SU-DHL-6 (cell line): ENCODE measurements at regions not wholly inside any gene's neighbourhood (a gene's known extent, or its start where the extent isn't known, plus 50 kb on each side); places are given as distances from the start of the nearest gene placed in this dataset.

Experiments used
- H2AFZ ChIP-seq: fragments of 200-600 bp; sonication (generic); 2 replicates; pipeline ENCODE4 v1.6.1; 2014; ENCODE audit warnings: low read depth, mild to moderate bottlenecking, moderate library complexity, mixed read lengths, antibody characterized with exemption, low read length; ENCODE audit not compliant: severe bottlenecking
- H3F3A ChIP-seq: fragments of 200-600 bp; shearing (Covaris generic); 2 replicates; pipeline ENCODE4 v1.6.0; 2016; ENCODE audit warnings: antibody characterized with exemption, mild to moderate bottlenecking; ENCODE audit not compliant: insufficient read depth
- H3K27ac ChIP-seq: fragments of 200-600 bp; sonication (generic); 2 replicates; pipeline ENCODE4 v1.5.1; 2016; ENCODE audit warnings: low read depth, mild to moderate bottlenecking, low read length, moderate library complexity, mixed read lengths
- H3K27me3 ChIP-seq: fragments of 200-600 bp; sonication (generic), shearing (Covaris generic); 2 replicates; pipeline ENCODE4 v1.6.0; 2014; ENCODE audit warnings: mild to moderate bottlenecking, low read length
- H3K36me3 ChIP-seq: fragments of 200-600 bp; sonication (generic); 2 replicates; pipeline ENCODE4 v1.6.1; 2014; ENCODE audit warnings: mild to moderate bottlenecking, low read length, mixed read lengths
- H3K4me2 ChIP-seq: fragments of 300-600, 200-600 bp; shearing (Covaris generic), sonication (generic); 2 replicates; pipeline ENCODE4 v1.6.0; 2014; ENCODE audit warnings: low read length, low read depth, mild to moderate bottlenecking; ENCODE audit not compliant: poor library complexity, severe bottlenecking
- H3K4me3 ChIP-seq: fragments of 200-600 bp; sonication (generic); 2 replicates; pipeline ENCODE4 v1.5.1; 2014; ENCODE audit warnings: antibody characterized with exemption, low read length, mild to moderate bottlenecking, mixed read lengths; ENCODE audit not compliant: insufficient read depth, poor library complexity, severe bottlenecking
- H3K79me2 ChIP-seq: fragments of 200-600 bp; sonication (generic); 2 replicates; pipeline ENCODE4 v1.6.1; 2014; ENCODE audit warnings: mild to moderate bottlenecking, low read length, moderate library complexity; ENCODE audit not compliant: insufficient read depth
- H3K9ac ChIP-seq: fragments of 200-600 bp; sonication (generic); 2 replicates; pipeline ENCODE4 v1.7.0; 2014; ENCODE audit warnings: mild to moderate bottlenecking, low read length
- H3K9me2 ChIP-seq: fragments of 200-600 bp; sonication (generic); replicated peaks from 2 replicates; pipeline ENCODE4 v1.6.1; 2014; ENCODE audit warnings: low read length; ENCODE audit not compliant: insufficient read depth
- H3K9me3 ChIP-seq: fragments of 200-600 bp; sonication (generic); 2 replicates; pipeline ENCODE4 v1.6.1; 2014; ENCODE audit warnings: low read length, mixed read lengths; ENCODE audit not compliant: insufficient read depth
- H4K20me1 ChIP-seq: fragments of 200-600 bp; sonication (generic); 2 replicates; pipeline ENCODE4 v1.6.1; 2014; ENCODE audit warnings: low read depth, mild to moderate bottlenecking, antibody characterized with exemption, low read length, moderate library complexity, mixed read lengths
- EZH2phosphoT487 ChIP-seq: fragments of 200-600 bp; sonication (generic), shearing (Covaris generic); conservative IDR thresholded peaks from 2 replicates; pipeline ENCODE4 v1.6.1; 2018; ENCODE audit warnings: mild to moderate bottlenecking, antibody characterized with exemption, low read length, moderate library complexity, mixed read lengths
- TF ChIP-seq, protein P1 (sequence below): fragments of 200-600 bp; sonication (generic); IDR thresholded peaks from one replicate; pipeline ENCODE4 v1.5.1; 2017; ENCODE audit warnings: antibody characterized with exemption, mild to moderate bottlenecking, low read length, moderate library complexity; ENCODE audit not compliant: insufficient read depth, poor library complexity, severe bottlenecking

DNA sequence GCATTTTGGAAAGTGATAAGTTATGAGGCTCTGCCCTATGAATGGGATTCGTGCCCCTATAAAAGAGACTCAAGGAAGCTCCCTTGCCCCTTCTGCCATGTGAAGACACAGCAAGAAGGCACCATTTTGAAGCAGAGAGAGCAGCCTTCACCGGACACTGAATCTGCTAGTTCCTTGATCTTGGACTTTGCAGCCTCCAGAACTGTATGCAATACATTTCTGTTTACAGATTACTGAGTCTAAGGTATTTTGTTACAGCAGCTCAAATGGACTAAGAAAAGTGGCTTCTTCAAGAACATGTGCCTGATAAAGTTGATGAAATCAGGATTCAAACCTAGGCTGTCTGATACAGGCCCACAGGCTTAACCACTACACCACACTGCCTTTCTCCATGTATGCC is 131.6 kb upstream of the MAP3K1 start:
- Histone ChIP-seq H2AFZ (no peak overlapping the region), H3K27me3 (no peaks in the 10 kb centered on the region), H4K20me1 (no peaks in the 10 kb centered on the region), H3K4me3 (no peak overlapping the region), H3K36me3 (no peaks in the 10 kb centered on the region), H3K4me2 (no peak overlapping the region), H3K9ac (no peak overlapping the region), H3K9me2 (no peaks in the 10 kb centered on the region), H3K9me3 (no peaks in the 10 kb centered on the region), H3F3A (no peaks in the 10 kb centered on the region), H3K27ac (no peak overlapping the region), H3K79me2 (no peaks in the 10 kb centered on the region)
- TF ChIP-seq, protein P1, sequence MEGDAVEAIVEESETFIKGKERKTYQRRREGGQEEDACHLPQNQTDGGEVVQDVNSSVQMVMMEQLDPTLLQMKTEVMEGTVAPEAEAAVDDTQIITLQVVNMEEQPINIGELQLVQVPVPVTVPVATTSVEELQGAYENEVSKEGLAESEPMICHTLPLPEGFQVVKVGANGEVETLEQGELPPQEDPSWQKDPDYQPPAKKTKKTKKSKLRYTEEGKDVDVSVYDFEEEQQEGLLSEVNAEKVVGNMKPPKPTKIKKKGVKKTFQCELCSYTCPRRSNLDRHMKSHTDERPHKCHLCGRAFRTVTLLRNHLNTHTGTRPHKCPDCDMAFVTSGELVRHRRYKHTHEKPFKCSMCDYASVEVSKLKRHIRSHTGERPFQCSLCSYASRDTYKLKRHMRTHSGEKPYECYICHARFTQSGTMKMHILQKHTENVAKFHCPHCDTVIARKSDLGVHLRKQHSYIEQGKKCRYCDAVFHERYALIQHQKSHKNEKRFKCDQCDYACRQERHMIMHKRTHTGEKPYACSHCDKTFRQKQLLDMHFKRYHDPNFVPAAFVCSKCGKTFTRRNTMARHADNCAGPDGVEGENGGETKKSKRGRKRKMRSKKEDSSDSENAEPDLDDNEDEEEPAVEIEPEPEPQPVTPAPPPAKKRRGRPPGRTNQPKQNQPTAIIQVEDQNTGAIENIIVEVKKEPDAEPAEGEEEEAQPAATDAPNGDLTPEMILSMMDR: no peak

DNA sequence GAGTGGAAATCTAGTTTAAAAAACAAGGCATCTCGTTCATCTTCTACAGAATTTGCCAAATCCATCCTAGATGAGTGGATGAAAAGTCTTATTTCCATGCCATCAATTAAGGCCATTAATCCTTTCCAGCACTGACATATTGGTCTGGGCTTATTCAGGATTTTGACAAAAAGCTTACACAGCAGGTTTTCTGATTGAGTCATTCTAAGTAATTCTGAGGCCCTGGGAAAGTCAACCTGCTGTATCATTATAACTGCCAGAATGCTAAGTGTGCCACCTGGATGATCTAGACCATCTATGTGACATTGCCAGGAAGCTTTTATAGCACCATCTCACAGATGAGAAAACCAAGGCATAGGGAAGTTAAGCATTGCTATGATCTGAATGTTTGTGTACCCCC is 132.1 kb upstream of the MAP3K1 start:
- no peaks in the 10 kb centered on the region for H4K20me1 ChIP-seq
- TF ChIP-seq EZH2phosphoT487: no peak
- TF ChIP-seq, protein P1: no peak
- no peaks in the 10 kb centered on the region for H3K36me3 ChIP-seq
- H3K9ac ChIP-seq: no peak overlapping the region
- H2AFZ ChIP-seq: no peak overlapping the region
- no peaks in the 10 kb centered on the region for H3K27me3 ChIP-seq
- H3K9me3 ChIP-seq: no peaks in the 10 kb centered on the region
- no peaks in the 10 kb centered on the region for H3K9me2 ChIP-seq
- H3K4me2 ChIP-seq: no peak overlapping the region
- no peak overlapping the region for H3K4me3 ChIP-seq
- H3F3A ChIP-seq: no peaks in the 10 kb centered on the region
- H3K27ac ChIP-seq: no peak overlapping the region
- no peaks in the 10 kb centered on the region for H3K79me2 ChIP-seq

DNA sequence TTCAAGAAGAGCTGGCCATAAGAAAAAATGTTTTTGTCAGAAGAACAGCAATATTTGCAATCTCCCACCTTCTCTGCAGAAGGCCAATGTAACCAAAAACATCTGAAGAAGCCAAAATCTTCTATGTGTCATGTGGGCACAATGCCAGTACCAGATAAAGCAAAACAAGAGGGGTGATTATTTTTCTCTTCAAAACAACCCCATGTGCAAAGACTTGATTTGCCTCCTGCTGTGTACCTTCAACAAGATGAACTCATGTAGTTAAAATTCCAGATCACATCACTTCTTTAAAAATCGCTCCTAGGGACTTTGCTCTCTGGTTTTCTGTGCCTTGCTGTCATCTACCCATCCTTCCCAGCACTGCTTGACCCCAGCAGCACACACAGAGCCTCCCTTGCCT is 134.0 kb upstream of the MAP3K1 start:
- H3K36me3 ChIP-seq: no peaks in the 10 kb centered on the region
- no peak overlapping the region for H2AFZ ChIP-seq
- no peaks in the 10 kb centered on the region for H4K20me1 ChIP-seq
- no peaks in the 10 kb centered on the region for H3K79me2 ChIP-seq
- H3F3A ChIP-seq: no peaks in the 10 kb centered on the region
- H3K27ac ChIP-seq: no peak overlapping the region
- no peak overlapping the region for H3K4me2 ChIP-seq
- H3K27me3 ChIP-seq: no peaks in the 10 kb centered on the region
- H3K9ac ChIP-seq: no peak overlapping the region
- H3K9me3 ChIP-seq: no peaks in the 10 kb centered on the region
- no peak for TF ChIP-seq EZH2phosphoT487
- TF ChIP-seq, protein P1: no peak
- no peaks in the 10 kb centered on the region for H3K9me2 ChIP-seq
- no peak overlapping the region for H3K4me3 ChIP-seq

DNA sequence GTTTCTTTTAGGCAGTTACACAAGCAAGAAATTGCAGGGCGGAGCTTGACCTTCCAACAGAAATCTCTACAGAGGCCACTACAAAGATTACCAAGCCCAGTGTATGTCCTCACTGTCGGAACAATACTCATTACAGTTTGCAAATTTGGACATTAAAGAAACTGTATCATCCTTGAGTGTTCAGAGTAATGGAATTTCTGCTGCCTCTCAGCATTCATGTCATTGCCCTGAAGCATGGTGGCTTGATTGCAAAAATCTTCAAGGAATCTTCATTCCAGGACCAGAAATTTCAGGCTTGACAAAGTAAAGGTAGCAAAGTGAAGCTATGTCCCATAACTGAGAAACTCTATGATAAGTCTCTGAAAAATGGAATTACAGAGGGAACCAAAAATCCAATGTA is 134.6 kb upstream of the MAP3K1 start:
- Histone ChIP-seq H2AFZ (no peak overlapping the region), H3K27me3 (no peaks in the 10 kb centered on the region), H3K9me2 (no peaks in the 10 kb centered on the region), H3K4me2 (no peak overlapping the region), H4K20me1 (no peaks in the 10 kb centered on the region), H3K79me2 (no peaks in the 10 kb centered on the region), H3K9me3 (no peaks in the 10 kb centered on the region), H3F3A (no peaks in the 10 kb centered on the region), H3K4me3 (no peak overlapping the region), H3K36me3 (no peaks in the 10 kb centered on the region), H3K9ac (no peak overlapping the region), H3K27ac (no peak overlapping the region)
- TF ChIP-seq, protein P1: no peak
- no peak for TF ChIP-seq EZH2phosphoT487
